ENCODE measurements at regions not wholly inside any gene's neighbourhood (a gene's known extent, or its start where the extent isn't known, plus 50 kb on each side); places are given as distances from the start of the nearest gene placed in this dataset.

GRCh38 chr2:193542762-193543161 is 1348.0 kb upstream of the TMEFF2 start:
- ChIA-PET POLR2A (no interaction called here), CTCF (no interaction called here)
- no peak for DNase-seq
- H3K27me3 ChIP-seq (ENCODE audit: insufficient read depth, low read length, poor library complexity, severe bottlenecking): no peaks in the 10 kb centered on the region
- H3K4me1 Mint-ChIP-seq: no peaks in the 10 kb centered on the region
- H3K36me3 Mint-ChIP-seq: no peaks in the 10 kb centered on the region
- no peak overlapping the region for H3K27ac Mint-ChIP-seq
- no peaks in the 10 kb centered on the region for H3K36me3 ChIP-seq (ENCODE audit: insufficient read depth, low read length)
- no peaks in the 10 kb centered on the region for H3K4me1 ChIP-seq (ENCODE audit: insufficient read depth, low read length)
- no peaks in the 10 kb centered on the region for H3K27me3 Mint-ChIP-seq
- H3K4me3 ChIP-seq (ENCODE audit: low read length): no peak overlapping the region
- H3K9me3 ChIP-seq (ENCODE audit: low read length): no peaks in the 10 kb centered on the region
- no peak overlapping the region for H3K27ac ChIP-seq (ENCODE audit: low read depth, low read length)
- no peak overlapping the region for H3K4me3 Mint-ChIP-seq
- H3K9me3 Mint-ChIP-seq: peaks cover 2 to 10% (median 3%) of the 10 kb centered on the region in 5 donors

DNA sequence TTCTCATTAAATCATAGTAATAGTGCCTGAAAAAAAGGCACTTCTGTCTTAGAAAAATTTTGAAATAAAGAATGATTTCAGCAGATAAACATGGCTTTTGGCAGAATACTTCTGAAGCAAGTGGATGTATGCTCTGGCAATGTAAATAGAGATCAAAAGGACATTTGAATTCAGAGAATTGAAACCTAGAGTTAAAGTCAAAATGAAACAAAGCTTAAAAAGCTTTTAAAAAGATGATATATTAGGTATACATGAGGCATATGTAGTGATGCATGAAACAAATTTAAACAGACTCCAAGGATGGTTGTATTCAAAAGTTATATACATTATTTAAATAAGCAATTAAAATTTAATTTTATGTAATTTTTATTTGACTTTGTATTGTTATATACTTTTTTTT is 1344.5 kb upstream of the TMEFF2 start:
- no peaks in the 10 kb centered on the region for H3K4me1 Mint-ChIP-seq
- H3K9me3 Mint-ChIP-seq: peaks cover 0 to 8% (median 3%) of the 10 kb centered on the region in 5 donors
- ChIA-PET POLR2A (no interaction called here), CTCF (no interaction called here)
- no peaks in the 10 kb centered on the region for H3K36me3 Mint-ChIP-seq
- Histone ChIP-seq H3K4me3 (ENCODE audit: low read length) (no peak overlapping the region), H3K9me3 (ENCODE audit: low read length) (no peaks in the 10 kb centered on the region), H3K4me1 (ENCODE audit: insufficient read depth, low read length) (no peaks in the 10 kb centered on the region), H3K36me3 (ENCODE audit: insufficient read depth, low read length) (no peaks in the 10 kb centered on the region), H3K27ac (ENCODE audit: low read depth, low read length) (no peak overlapping the region), H3K27me3 (ENCODE audit: insufficient read depth, low read length, poor library complexity, severe bottlenecking) (no peaks in the 10 kb centered on the region)
- H3K27ac Mint-ChIP-seq: no peak overlapping the region
- no peak for DNase-seq
- H3K27me3 Mint-ChIP-seq: no peaks in the 10 kb centered on the region
- no peak overlapping the region for H3K4me3 Mint-ChIP-seq

- Mint-ChIP-seq H3K4me3 (no peak overlapping the region), H3K27me3 (no peaks in the 10 kb centered on the region), H3K9me3 (peaks cover 0 to 10% (median 3%) of the 10 kb centered on the region in 5 donors), H3K27ac (no peak overlapping the region), H3K36me3 (no peaks in the 10 kb centered on the region), H3K4me1 (no peaks in the 10 kb centered on the region)
- ChIA-PET CTCF (no interaction called here), POLR2A (no interaction called here)
- H3K27ac ChIP-seq (ENCODE audit: low read depth, low read length): no peak overlapping the region
- no peak for DNase-seq
- H3K4me3 ChIP-seq (ENCODE audit: low read length): no peak overlapping the region
- no peaks in the 10 kb centered on the region for H3K9me3 ChIP-seq (ENCODE audit: low read length)
- H3K4me1 ChIP-seq (ENCODE audit: insufficient read depth, low read length): no peaks in the 10 kb centered on the region
- no peaks in the 10 kb centered on the region for H3K36me3 ChIP-seq (ENCODE audit: insufficient read depth, low read length)
- H3K27me3 ChIP-seq (ENCODE audit: insufficient read depth, low read length, poor library complexity, severe bottlenecking): no peaks in the 10 kb centered on the region
Measured at GRCh38 chr2:193538061-193538460, 1343.3 kb upstream of the TMEFF2 start.

DNA sequence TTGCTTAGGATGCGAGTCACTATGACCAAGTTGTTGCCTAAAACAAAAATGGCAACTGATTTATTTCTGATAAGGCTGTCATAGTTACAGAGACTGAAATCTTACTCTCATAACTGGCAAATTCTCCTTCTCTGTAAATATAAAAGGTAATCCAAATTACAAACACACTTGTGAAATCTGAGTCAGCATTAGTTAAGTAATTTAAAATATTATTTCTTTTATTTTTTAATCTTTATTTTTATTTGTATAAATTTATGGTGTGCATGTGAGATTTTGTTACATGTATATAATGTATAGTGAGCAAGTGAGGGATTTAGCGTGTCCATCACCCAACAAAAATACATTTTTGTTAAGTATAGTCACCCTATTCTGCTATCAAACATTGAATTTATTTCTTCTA is 1342.8 kb upstream of the TMEFF2 start:
- H3K4me1 Mint-ChIP-seq: no peaks in the 10 kb centered on the region
- POLR2A ChIA-PET: no interaction called here
- no peak overlapping the region for H3K27ac ChIP-seq (ENCODE audit: low read depth, low read length)
- H3K4me1 ChIP-seq (ENCODE audit: insufficient read depth, low read length): no peaks in the 10 kb centered on the region
- no peaks in the 10 kb centered on the region for H3K36me3 Mint-ChIP-seq
- H3K4me3 ChIP-seq (ENCODE audit: low read length): no peak overlapping the region
- no peaks in the 10 kb centered on the region for H3K36me3 ChIP-seq (ENCODE audit: insufficient read depth, low read length)
- no peak for DNase-seq
- H3K9me3 Mint-ChIP-seq: peaks cover 0 to 10% (median 3%) of the 10 kb centered on the region in 5 donors
- H3K27me3 ChIP-seq (ENCODE audit: insufficient read depth, low read length, poor library complexity, severe bottlenecking): no peaks in the 10 kb centered on the region
- no peaks in the 10 kb centered on the region for H3K27me3 Mint-ChIP-seq
- H3K9me3 ChIP-seq (ENCODE audit: low read length): no peaks in the 10 kb centered on the region
- CTCF ChIA-PET: no interaction called here
- no peak overlapping the region for H3K4me3 Mint-ChIP-seq
- H3K27ac Mint-ChIP-seq: no peak overlapping the region

GRCh38 chr2:193528458-193528857 is 1333.7 kb upstream of the TMEFF2 start:
- no peaks in the 10 kb centered on the region for H3K36me3 Mint-ChIP-seq
- no peaks in the 10 kb centered on the region for H3K36me3 ChIP-seq (ENCODE audit: insufficient read depth, low read length)
- ChIA-PET CTCF (no interaction called here), POLR2A (no interaction called here)
- peaks cover 0 to 7% (median 0%) of the 10 kb centered on the region in 3 donors for H3K4me1 Mint-ChIP-seq
- H3K27me3 ChIP-seq (ENCODE audit: insufficient read depth, low read length, poor library complexity, severe bottlenecking): no peaks in the 10 kb centered on the region
- H3K9me3 Mint-ChIP-seq: peaks cover 0 to 3% (median 0%) of the 10 kb centered on the region in 5 donors
- H3K4me1 ChIP-seq (ENCODE audit: insufficient read depth, low read length): no peaks in the 10 kb centered on the region
- H3K27ac Mint-ChIP-seq: no peak overlapping the region
- H3K4me3 ChIP-seq (ENCODE audit: low read length): no peak overlapping the region
- no peaks in the 10 kb centered on the region for H3K27me3 Mint-ChIP-seq
- DNase-seq: no peak
- no peak overlapping the region for H3K27ac ChIP-seq (ENCODE audit: low read depth, low read length)
- H3K9me3 ChIP-seq (ENCODE audit: low read length): no peaks in the 10 kb centered on the region
- no peak overlapping the region for H3K4me3 Mint-ChIP-seq

GRCh38 chr2:193527146-193527545 is 1332.4 kb upstream of the TMEFF2 start:
- Histone ChIP-seq H3K4me3 (ENCODE audit: low read length) (no peak overlapping the region), H3K9me3 (ENCODE audit: low read length) (no peaks in the 10 kb centered on the region), H3K27ac (ENCODE audit: low read depth, low read length) (no peak overlapping the region), H3K27me3 (ENCODE audit: insufficient read depth, low read length, poor library complexity, severe bottlenecking) (no peaks in the 10 kb centered on the region), H3K4me1 (ENCODE audit: insufficient read depth, low read length) (no peaks in the 10 kb centered on the region), H3K36me3 (ENCODE audit: insufficient read depth, low read length) (no peaks in the 10 kb centered on the region)
- CTCF ChIA-PET: no interaction called here
- H3K4me3 Mint-ChIP-seq: no peak overlapping the region
- POLR2A ChIA-PET: no interaction called here
- no peak for DNase-seq
- H3K27me3 Mint-ChIP-seq: no peaks in the 10 kb centered on the region
- no peak overlapping the region for H3K27ac Mint-ChIP-seq
- H3K9me3 Mint-ChIP-seq: peaks cover 0 to 2% (median 0%) of the 10 kb centered on the region in 5 donors
- no peaks in the 10 kb centered on the region for H3K36me3 Mint-ChIP-seq
- H3K4me1 Mint-ChIP-seq: peaks cover 0 to 7% (median 0%) of the 10 kb centered on the region in 3 donors

- POLR2A ChIA-PET: no interaction called here
Measured at GRCh38 chr2:193523662-193524061, 1328.9 kb upstream of the TMEFF2 start.

DNA sequence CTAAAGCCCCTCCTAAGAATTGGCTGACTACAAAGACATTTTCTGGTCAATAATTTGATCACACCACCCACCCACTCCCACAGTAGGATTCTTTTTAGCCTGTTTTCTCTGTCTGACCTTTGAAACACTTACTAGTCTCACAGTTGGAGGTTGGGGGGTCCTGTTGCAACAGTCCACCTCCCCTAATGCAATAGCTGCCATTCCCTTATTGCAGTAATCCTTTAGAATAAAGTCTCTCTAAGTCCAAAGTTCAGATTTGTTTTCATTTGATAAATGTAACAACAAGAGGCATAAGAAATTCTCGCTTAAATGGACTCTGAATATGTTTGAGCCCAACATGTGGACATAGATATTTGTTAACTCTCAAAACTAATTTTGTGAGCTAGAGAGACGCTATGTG is 1326.8 kb upstream of the TMEFF2 start:
- no peak overlapping the region for H3K4me3 ChIP-seq (ENCODE audit: low read length)
- no peaks in the 10 kb centered on the region for H3K36me3 ChIP-seq (ENCODE audit: insufficient read depth, low read length)
- ChIA-PET POLR2A (no interaction called here), CTCF (no interaction called here)
- no peaks in the 10 kb centered on the region for H3K27me3 ChIP-seq (ENCODE audit: insufficient read depth, low read length, poor library complexity, severe bottlenecking)
- Mint-ChIP-seq H3K27me3 (no peaks in the 10 kb centered on the region), H3K27ac (no peak overlapping the region), H3K4me1 (no peaks in the 10 kb centered on the region), H3K4me3 (no peak overlapping the region), H3K36me3 (no peaks in the 10 kb centered on the region), H3K9me3 (peaks cover 0 to 13% (median 2%) of the 10 kb centered on the region in 5 donors)
- H3K9me3 ChIP-seq (ENCODE audit: low read length): no peaks in the 10 kb centered on the region
- no peak for DNase-seq
- no peak overlapping the region for H3K27ac ChIP-seq (ENCODE audit: low read depth, low read length)
- no peaks in the 10 kb centered on the region for H3K4me1 ChIP-seq (ENCODE audit: insufficient read depth, low read length)

More at GRCh38 chr2:193523662-193524061, 1328.9 kb upstream of the TMEFF2 start:
- Mint-ChIP-seq H3K4me3 (no peak overlapping the region), H3K4me1 (peaks cover 0 to 6% (median 0%) of the 10 kb centered on the region in 3 donors), H3K27ac (no peak overlapping the region), H3K9me3 (peaks cover 0 to 6% (median 0%) of the 10 kb centered on the region in 5 donors), H3K27me3 (no peaks in the 10 kb centered on the region), H3K36me3 (no peaks in the 10 kb centered on the region)
- H3K27me3 ChIP-seq (ENCODE audit: insufficient read depth, low read length, poor library complexity, severe bottlenecking): no peaks in the 10 kb centered on the region
- no peaks in the 10 kb centered on the region for H3K36me3 ChIP-seq (ENCODE audit: insufficient read depth, low read length)
- H3K9me3 ChIP-seq (ENCODE audit: low read length): no peaks in the 10 kb centered on the region
- no peak overlapping the region for H3K4me3 ChIP-seq (ENCODE audit: low read length)
- no peak overlapping the region for H3K27ac ChIP-seq (ENCODE audit: low read depth, low read length)
- CTCF ChIA-PET: no interaction called here
- no peaks in the 10 kb centered on the region for H3K4me1 ChIP-seq (ENCODE audit: insufficient read depth, low read length)
- no peak for DNase-seq
